Lung (tissue), 11 donors: ENCODE measurements at regions not wholly inside any gene's neighbourhood (a gene's known extent, or its start where the extent isn't known, plus 50 kb on each side); places are given as distances from the start of the nearest gene placed in this dataset.

Source experiments
- ATAC-seq: fragments of 200-7000 bp; cut with Tn5 transposase; one replicate; pipeline ENCODE4 v1.9.1; 2020; ENCODE audit warnings: moderate number of reproducible peaks; ENCODE audit not compliant: insufficient read depth, low FRiP score
- DNase-seq, 3 donors: peaks; one replicate each; pipeline ENCODE4 v3.0.0-alpha.2; 2013 to 2017
- H3K27ac ChIP-seq, 2 donors: one replicate each; pipeline ENCODE4 v1.5.1; 2013; ENCODE audit warnings: mild to moderate bottlenecking in 2 of 2, moderate library complexity in 2 of 2, control low read depth in 1 of 2, inconsistent platforms in 1 of 2, low read depth in 1 of 2, low read length in 1 of 2
- H3K27me3 ChIP-seq, 3 donors: one replicate each; pipeline ENCODE4 v1.5.1; 2013; ENCODE audit warnings: low read length in 2 of 3; ENCODE audit not compliant: control insufficient read depth in 3 of 3, insufficient read depth in 3 of 3
- H3K36me3 ChIP-seq, 4 donors: one replicate each; pipeline ENCODE4 v1.5.1; 2013; ENCODE audit warnings: low read length in 4 of 4, mild to moderate bottlenecking in 1 of 4, moderate library complexity in 1 of 4; ENCODE audit not compliant: control insufficient read depth in 4 of 4, insufficient read depth in 4 of 4
- H3K4me1 ChIP-seq, 5 donors: one replicate each; pipeline ENCODE4 v1.5.1; 2013; ENCODE audit warnings: low read length in 5 of 5, mild to moderate bottlenecking in 2 of 5, moderate library complexity in 1 of 5; ENCODE audit not compliant: control insufficient read depth in 5 of 5, insufficient read depth in 5 of 5
- H3K4me3 ChIP-seq: one replicate; pipeline ENCODE4 v1.5.1; 2013; ENCODE audit warnings: mild to moderate bottlenecking, control low read depth, moderate library complexity
- H3K9ac ChIP-seq, 2 donors: one replicate each; pipeline ENCODE4 v1.5.1; 2013; ENCODE audit warnings: low read length in 2 of 2, control low read depth in 1 of 2; ENCODE audit not compliant: insufficient read depth in 1 of 2
- H3K9me3 ChIP-seq, 4 donors: one replicate each; pipeline ENCODE4 v1.5.1; 2013; ENCODE audit warnings: low read length in 3 of 4, mild to moderate bottlenecking in 1 of 4, moderate library complexity in 1 of 4; ENCODE audit not compliant: control insufficient read depth in 4 of 4, insufficient read depth in 3 of 4
- CTCF ChIP-seq: IDR thresholded peaks from 2 replicates; pipeline ENCODE4 v1.5.1; 2012; ENCODE audit warnings: mild to moderate bottlenecking; ENCODE audit errors: control extremely low read depth, extremely low read depth
- whole genome bisulfite sequencing, 2 donors: extraction: QIAGEN DNeasy Blood & Tissue Kit; methylation state at CpG; one replicate each; pipeline ENCODE4 v1.1.7; 2013; 5-methylcytosine and 5-hydroxymethylcytosine counted together
- donor health status: control.
- donor health status: control.
- donor health status: Bipolar disorder and iron deficiency.
- donor health status: healthy.
- donor health status: DM: yes; HTN: yes; CAD: no.

GRCh38 chr10:88041243-88042159 lies 178.1 kb downstream of the PTEN start:
- H3K4me3 ChIP-seq = no peak overlapping the region
- no peak for ATAC-seq
- 57 to 76% methylated on average over 11 of the region's 11 CpGs for WGBS, 2 donors

GRCh38 chr10:88042160-88043100 lies 179.0 kb downstream of the PTEN start:
- peak; percentile 64 for ATAC-seq
- no peaks in the 10 kb centered on the region for H3K36me3 ChIP-seq
- no peak overlapping the region for H3K4me3 ChIP-seq
- 39 to 47% methylated on average over 19 of the region's 19 CpGs for WGBS, 2 donors
- H3K9ac ChIP-seq = peak overlapping the region in 1 of 2 donors; percentile 57
- H3K4me1 ChIP-seq = peaks cover 4 to 36% (median 24%) of the 10 kb centered on the region in 5 donors
- H3K9me3 ChIP-seq = no peaks in the 10 kb centered on the region
- no peak for TF ChIP-seq CTCF
- DNase-seq = peak; percentile 61 to 90 (median 87)
- peak overlapping the region in 1 of 2 donors; percentile 86 for H3K27ac ChIP-seq
- no peaks in the 10 kb centered on the region for H3K27me3 ChIP-seq

More at GRCh38 chr10:88041243-88042159, 178.1 kb downstream of the PTEN start:
- DNase-seq = peak; percentile 18 to 78 (median 57)
- no peak overlapping the region for H3K9ac ChIP-seq
- no peaks in the 10 kb centered on the region for H3K36me3 ChIP-seq
- H3K27me3 ChIP-seq = no peaks in the 10 kb centered on the region
- H3K9me3 ChIP-seq = no peaks in the 10 kb centered on the region
- H3K4me1 ChIP-seq = peaks cover 4 to 37% (median 24%) of the 10 kb centered on the region in 5 donors
- TF ChIP-seq CTCF = no peak
- H3K27ac ChIP-seq = peak overlapping the region in 1 of 2 donors; percentile 86

- H3K4me1 ChIP-seq = peaks cover 4 to 29% (median 24%) of the 10 kb centered on the region in 5 donors
- no peaks in the 10 kb centered on the region for H3K9me3 ChIP-seq
- no peak for DNase-seq
- no peak overlapping the region for H3K9ac ChIP-seq
- WGBS, 2 donors = 87 to 91% methylated on average over 5 of the region's 5 CpGs
- H3K4me3 ChIP-seq = no peak overlapping the region
- H3K27ac ChIP-seq = peak overlapping the region in 1 of 2 donors; percentile 6
- no peaks in the 10 kb centered on the region for H3K27me3 ChIP-seq
- no peak for TF ChIP-seq CTCF
- ATAC-seq = no peak
- no peaks in the 10 kb centered on the region for H3K36me3 ChIP-seq
These were observed 181.7 kb downstream of the PTEN start for GRCh38 chr10:88045096-88045495.
